BJ (cell line): ENCODE measurements at regions not wholly inside any gene's neighbourhood (a gene's known extent, or its start where the extent isn't known, plus 50 kb on each side); places are given as distances from the start of the nearest gene placed in this dataset.
"Not testable (repeated sequence)": the region's sequence is repeated elsewhere in the genome, so short reads cannot be mapped to it uniquely, and the experiment has no call there.

Experiments used
- CTCF ChIA-PET: fragments of 350-600 bp; formaldehyde crosslinking; extraction: SDS; loops from one replicate; lab custom pipeline; 2021; ENCODE audit warnings: antibody characterized with exemption, inconsistent platforms; lab: Yijun Ruan, JAX
- POLR2A ChIA-PET: fragments of 300-600 bp; sonication (Branson Sonifier 250); formaldehyde crosslinking; extraction: SDS; loops from one replicate; lab custom pipeline; 2021; ENCODE audit warnings: antibody characterized with exemption; lab: Charles Lee
- DNase-seq: peaks from one replicate; pipeline ENCODE4 v3.0.0-alpha.2; 2011; ENCODE audit warnings: low read depth
- H3K27me3 ChIP-seq: 2 replicates; pipeline ENCODE4 v1.6.0; 2011; ENCODE audit warnings: low read length; ENCODE audit not compliant: control insufficient read depth, insufficient read depth
- H3K36me3 ChIP-seq: 2 replicates; pipeline ENCODE4 v1.5.1; 2011; ENCODE audit warnings: low read length; ENCODE audit not compliant: control insufficient read depth, insufficient read depth
- H3K4me3 ChIP-seq: 2 replicates; pipeline ENCODE4 v1.5.1; 2011; ENCODE audit warnings: low read depth, mild to moderate bottlenecking, control low read depth, low read length
- TF ChIP-seq, protein P1 (sequence below): IDR thresholded peaks from 2 replicates; pipeline ENCODE4 v1.5.1; 2011; ENCODE audit warnings: low read depth, mild to moderate bottlenecking, control low read depth, inconsistent platforms, low read length, moderate library complexity; ENCODE audit not compliant: insufficient read depth

DNA sequence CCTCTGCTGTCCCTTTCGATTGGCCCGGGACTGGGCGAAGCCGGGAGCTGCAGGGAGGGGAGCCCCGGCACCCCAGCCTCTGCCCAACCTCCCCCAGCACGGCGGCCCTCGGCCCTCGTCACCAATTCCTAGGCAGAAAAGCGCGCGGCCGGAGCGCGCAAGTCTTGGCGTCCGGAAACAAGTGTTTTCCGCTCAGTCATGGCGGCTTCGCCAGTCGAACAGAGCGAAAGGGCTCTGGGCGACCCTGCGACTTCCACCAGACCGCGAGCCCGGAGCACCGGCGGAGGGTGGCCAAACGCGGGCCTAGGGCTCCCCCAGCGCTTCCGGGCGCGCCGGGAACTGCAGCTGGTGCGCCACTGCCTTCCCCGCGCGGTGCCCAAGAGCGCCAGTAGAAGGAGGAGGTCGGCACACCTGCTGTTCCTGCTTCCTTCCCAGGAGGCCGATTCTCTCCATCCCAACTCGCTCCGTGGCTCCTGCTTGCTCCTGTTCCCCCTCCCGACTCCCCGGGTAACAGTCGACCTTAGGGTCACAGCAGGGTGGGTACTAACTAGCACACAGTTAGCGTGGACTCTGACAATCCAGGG, 729.9 kb downstream of the ZWINT start:
- TF ChIP-seq, protein P1, sequence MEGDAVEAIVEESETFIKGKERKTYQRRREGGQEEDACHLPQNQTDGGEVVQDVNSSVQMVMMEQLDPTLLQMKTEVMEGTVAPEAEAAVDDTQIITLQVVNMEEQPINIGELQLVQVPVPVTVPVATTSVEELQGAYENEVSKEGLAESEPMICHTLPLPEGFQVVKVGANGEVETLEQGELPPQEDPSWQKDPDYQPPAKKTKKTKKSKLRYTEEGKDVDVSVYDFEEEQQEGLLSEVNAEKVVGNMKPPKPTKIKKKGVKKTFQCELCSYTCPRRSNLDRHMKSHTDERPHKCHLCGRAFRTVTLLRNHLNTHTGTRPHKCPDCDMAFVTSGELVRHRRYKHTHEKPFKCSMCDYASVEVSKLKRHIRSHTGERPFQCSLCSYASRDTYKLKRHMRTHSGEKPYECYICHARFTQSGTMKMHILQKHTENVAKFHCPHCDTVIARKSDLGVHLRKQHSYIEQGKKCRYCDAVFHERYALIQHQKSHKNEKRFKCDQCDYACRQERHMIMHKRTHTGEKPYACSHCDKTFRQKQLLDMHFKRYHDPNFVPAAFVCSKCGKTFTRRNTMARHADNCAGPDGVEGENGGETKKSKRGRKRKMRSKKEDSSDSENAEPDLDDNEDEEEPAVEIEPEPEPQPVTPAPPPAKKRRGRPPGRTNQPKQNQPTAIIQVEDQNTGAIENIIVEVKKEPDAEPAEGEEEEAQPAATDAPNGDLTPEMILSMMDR, result peak; percentile 56
- DNase-seq, result no peak
- Histone ChIP-seq H3K4me3 (peak overlapping the region; percentile 26), H3K27me3 (peaks cover 4% of the 10 kb centered on the region; the same call in 1 of the 2 replicates), H3K36me3 (no peaks in the 10 kb centered on the region)
- ChIA-PET POLR2A (no interaction called here), CTCF (interaction anchor here (0.6 to 1.0 kb wide), 2 partner anchors 15 to 19 kb away, joined by 3 to 5 read pairs; no protein-coding TSS in a partner anchor)

DNA sequence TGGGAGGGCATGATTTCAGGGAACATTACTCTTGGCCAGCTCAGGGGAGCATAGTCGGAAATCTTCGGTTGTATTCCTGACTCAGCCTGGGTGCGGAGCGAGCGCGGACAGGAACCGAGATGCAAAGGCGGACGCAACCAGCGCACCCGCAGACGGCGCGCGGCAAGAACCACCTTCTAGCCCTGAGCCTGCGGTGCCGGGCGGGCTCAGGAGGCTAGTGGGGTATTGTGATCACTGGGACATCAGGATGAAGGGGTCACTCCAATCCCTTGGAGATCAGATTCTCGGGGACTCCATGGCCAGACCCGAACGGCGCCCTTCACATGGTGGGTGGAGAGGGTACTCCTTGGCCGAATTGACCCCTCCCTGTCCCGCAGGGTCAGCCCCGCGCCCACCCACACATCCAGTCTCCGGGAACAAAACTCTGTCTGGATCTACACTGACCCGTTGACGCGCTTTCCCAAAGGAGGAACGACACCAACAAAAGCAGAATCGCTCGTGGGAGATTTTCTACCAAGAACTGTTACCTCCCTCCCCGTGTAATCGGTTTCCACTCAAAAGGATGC, 730.5 kb downstream of the ZWINT start:
- H3K36me3 ChIP-seq, result no peaks in the 10 kb centered on the region
- H3K4me3 ChIP-seq, result peak overlapping the region; percentile 26; the same call in 1 of the 2 replicates
- peaks cover 4% of the 10 kb centered on the region; the same call in 1 of the 2 replicates for H3K27me3 ChIP-seq
- CTCF ChIA-PET, result interaction anchor here (1.0 kb wide), 1 partner anchor 20 kb away, joined by 3 read pairs; no protein-coding TSS in a partner anchor
- POLR2A ChIA-PET, result no interaction called here
- TF ChIP-seq, protein P1, result no peak
- no peak for DNase-seq

DNA sequence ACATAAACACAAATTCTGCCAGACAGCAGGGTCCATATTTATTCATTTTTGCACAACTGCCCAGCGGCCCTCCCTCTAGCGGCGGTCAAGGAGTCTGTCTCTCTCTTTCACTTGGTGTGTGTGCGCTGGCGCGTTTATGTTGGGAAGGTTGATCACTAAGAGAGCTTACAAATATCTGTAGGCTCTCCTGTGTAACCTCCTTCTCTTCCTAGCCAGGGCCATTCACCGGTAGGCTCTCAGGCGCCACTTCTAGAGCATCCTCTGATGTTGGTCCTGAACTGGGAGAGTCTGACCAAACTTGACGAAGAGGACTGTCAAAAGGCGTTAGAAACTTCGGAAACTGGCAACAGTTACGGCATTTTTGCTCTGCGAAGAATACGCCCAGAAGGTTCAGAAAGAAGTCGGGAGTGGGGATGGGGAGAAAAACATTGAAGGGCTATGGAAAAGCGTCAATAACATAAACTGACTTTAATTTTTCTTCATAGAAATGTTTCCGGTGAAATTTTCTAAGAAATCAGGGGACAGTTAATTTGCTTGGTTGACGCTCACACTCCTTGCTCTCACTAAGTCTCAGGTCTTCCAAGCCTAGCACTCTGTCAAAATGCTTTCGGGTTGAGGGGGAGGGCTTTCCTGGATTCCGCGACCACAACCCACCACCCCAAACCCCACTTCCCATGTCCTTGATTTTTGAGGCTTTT, 731.1 kb downstream of the ZWINT start:
- H3K36me3 ChIP-seq, result no peaks in the 10 kb centered on the region
- ChIA-PET POLR2A (no interaction called here), CTCF (interaction anchor here (0.6 to 1.3 kb wide), 3 partner anchors 10 to 147 kb away, joined by 3 to 4 read pairs (median 3); no protein-coding TSS in a partner anchor)
- TF ChIP-seq, protein P1, result peak; percentile 59
- no peak overlapping the region for H3K4me3 ChIP-seq
- H3K27me3 ChIP-seq, result peaks cover 4% of the 10 kb centered on the region; the same call in 1 of the 2 replicates
- no peak for DNase-seq

DNA sequence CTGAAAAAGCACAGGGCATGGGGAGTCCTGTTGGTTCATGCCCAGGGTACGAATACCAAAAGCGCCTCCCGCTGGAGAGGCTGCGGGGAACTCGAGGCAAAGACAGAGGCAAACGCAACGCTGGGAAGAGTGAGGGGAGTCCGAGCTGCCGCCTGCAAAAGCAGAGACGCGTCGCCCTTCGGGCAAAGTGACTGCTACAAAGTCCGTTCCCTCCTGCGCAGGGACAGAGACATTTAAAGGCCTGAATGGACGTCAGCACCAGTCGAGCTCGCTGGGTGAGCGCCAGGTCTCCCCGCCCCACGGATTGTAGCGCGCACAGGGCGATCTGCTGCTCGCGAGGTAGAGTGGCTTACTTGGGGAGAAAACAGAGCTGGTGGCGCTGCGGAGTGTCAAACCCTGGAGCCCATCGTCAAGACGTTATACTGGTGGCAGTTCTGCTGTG, 732.8 kb downstream of the ZWINT start:
- ChIA-PET CTCF (interaction anchor here (1.4 kb wide), 1 partner anchor 10 kb away, joined by 5 read pairs; no protein-coding TSS in a partner anchor), POLR2A (no interaction called here)
- Histone ChIP-seq H3K4me3 (no peak overlapping the region), H3K36me3 (no peaks in the 10 kb centered on the region), H3K27me3 (peaks cover 4% of the 10 kb centered on the region; the same call in 1 of the 2 replicates)
- no peak for DNase-seq
- TF ChIP-seq, protein P1, result no peak

DNA sequence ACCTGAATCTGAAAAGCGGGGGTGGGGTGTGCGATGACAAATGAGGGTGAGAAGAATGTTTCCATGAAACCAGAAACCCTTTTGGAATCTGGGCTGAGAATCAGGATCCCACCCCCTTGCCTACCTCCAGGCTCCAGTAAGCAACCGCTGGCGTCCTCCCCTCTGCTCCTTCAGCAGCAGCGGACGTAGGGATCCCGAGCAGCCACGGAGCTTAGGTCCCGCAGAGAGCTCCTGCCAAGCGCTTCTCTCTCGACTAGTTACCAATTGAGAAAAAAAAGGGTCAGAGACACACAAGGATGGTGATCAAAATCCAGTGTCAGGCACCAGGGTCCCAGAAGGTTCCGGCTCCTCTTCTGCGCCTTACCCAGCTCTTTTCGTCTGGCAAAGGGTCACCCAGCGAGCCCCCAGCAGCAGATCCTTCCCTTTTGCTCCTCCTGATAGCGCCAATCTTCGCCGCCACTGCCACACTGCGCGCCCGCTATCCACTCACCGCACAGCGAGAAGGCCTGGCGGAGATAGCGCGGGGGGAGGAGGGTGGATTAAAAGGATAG, 733.5 kb downstream of the ZWINT start:
- no peak for DNase-seq
- CTCF ChIA-PET, result interaction anchor here (1.4 kb wide), 1 partner anchor 11 kb away, joined by 5 read pairs; no protein-coding TSS in a partner anchor
- TF ChIP-seq, protein P1, result no peak
- Histone ChIP-seq H3K36me3 (no peaks in the 10 kb centered on the region), H3K4me3 (no peak overlapping the region), H3K27me3 (peaks cover 4% of the 10 kb centered on the region; the same call in 1 of the 2 replicates)
- POLR2A ChIA-PET, result no interaction called here

DNA sequence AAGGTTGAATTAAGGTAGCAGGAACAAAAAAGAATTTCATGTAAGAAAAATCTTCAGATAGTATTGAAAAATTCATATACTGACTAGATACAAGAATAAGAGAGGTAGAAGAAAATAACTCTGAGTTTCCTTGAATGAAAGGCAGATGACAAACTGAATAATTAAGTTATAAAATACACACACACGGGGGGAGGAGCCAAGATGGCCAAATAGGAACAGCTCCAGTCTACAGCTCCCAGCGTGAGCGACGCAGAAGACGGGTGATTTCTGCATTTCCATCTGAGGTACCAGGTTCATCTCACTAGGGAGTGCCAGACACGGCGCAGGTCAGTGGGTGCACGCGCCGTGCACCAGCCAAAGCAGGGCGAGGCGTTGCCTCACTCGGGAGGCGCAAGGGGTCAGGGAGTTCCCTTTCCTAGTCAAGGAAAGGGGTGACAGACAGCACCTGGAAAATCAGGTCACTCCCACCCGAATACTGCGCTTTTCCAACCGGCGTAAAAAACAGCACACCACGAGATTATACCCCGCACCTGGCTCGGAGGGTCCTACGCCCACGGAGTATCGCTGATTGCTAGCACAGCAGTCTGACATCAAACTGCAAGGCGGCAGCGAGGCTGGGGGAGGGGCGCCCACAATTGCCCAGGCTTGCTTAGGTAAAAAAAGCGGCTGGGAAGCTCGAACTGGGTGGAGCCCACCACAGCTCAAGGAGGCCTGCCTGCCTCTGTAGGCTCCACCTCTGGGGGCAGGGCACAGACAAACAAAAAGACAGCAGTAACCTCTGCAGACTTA, 759.2 kb downstream of the ZWINT start:
- H3K36me3 ChIP-seq, H3K4me3 ChIP-seq, DNase-seq, POLR2A ChIA-PET, CTCF ChIA-PET, H3K27me3 ChIP-seq: not testable (repeated sequence)
